K562 (cell line): ENCODE measurements at regions not wholly inside any gene's neighbourhood (a gene's known extent, or its start where the extent isn't known, plus 50 kb on each side); places are given as distances from the start of the nearest gene placed in this dataset.
"Not testable (repeated sequence)": the region's sequence is repeated elsewhere in the genome, so short reads cannot be mapped to it uniquely, and the experiment has no call there.

ENCODE experiments used
- ATAC-seq: fragments of 200-7000 bp; cut with Tn5 transposase; 3 replicates; pipeline ENCODE4 v1.9.1; 2020; ENCODE audit warnings: moderate library complexity
- BruUV-seq: library from RNA; stranded (reverse); fragments of 400-500 nt; replicated peaks from 2 replicates; lab custom pipeline; 2021; lab: Mats Ljungman, UMichigan
- CTCF ChIA-PET: fragments of 300-600 bp; formaldehyde crosslinking; extraction: SDS; loops from one replicate; lab custom pipeline; 2021; ENCODE audit warnings: low intra/inter-chr PET ratio; lab: Yijun Ruan, JAX
- POLR2A ChIA-PET: fragments of 300-600, 350-650 bp; sonication (Branson Sonifier 250); formaldehyde crosslinking; extraction: SDS; loops from one replicate; lab custom pipeline; 2021; ENCODE audit warnings: antibody characterized with exemption, inconsistent platforms; lab: Yijun Ruan, JAX
- DNase-seq, 4 experiments: peaks; one replicate each; pipeline versions ENCODE4 v3.0.0 to v3.0.0-alpha.2; 2011 to 2018; ENCODE audit warnings: low spot score in 3 of 4, mixed read lengths in 3 of 4; ENCODE audit errors: extremely low read depth in 1 of 4
- FAIRE-seq: peaks from 2 replicates; lab custom pipeline; 2011; peaks lifted over from hg19 to GRCh38; lab: Jason Lieb, UNC
- H2AFZ ChIP-seq: 2 replicates; pipeline ENCODE4 v1.6.0; 2011; ENCODE audit warnings: low read depth, low read length, control low read depth, inconsistent platforms
- H3K27ac ChIP-seq: fragments of 200-600 bp; 3 replicates; pipeline ENCODE4 v1.8.0; 2011; ENCODE audit warnings: low read depth, mild to moderate bottlenecking, control low read depth, inconsistent platforms, low read length, moderate library complexity, mixed read lengths; ENCODE audit errors: extremely low read depth
- H3K27me3 ChIP-seq, 2 experiments: fragments of 300-600 bp in 1 of 2; 2 replicates in 1 of 2; 3 replicates in 1 of 2; pipeline versions ENCODE4 v1.6.0 to v1.8.0; 2011; ENCODE audit warnings: inconsistent platforms in 2 of 2, low read length in 2 of 2, mild to moderate bottlenecking in 1 of 2, mixed read lengths in 1 of 2, moderate library complexity in 1 of 2; ENCODE audit not compliant: control insufficient read depth in 2 of 2, insufficient read depth in 2 of 2
- H3K36me3 ChIP-seq: fragments of 300-600 bp; 3 replicates; pipeline ENCODE4 v1.8.0; 2011; ENCODE audit warnings: mild to moderate bottlenecking, low read length, inconsistent platforms; ENCODE audit not compliant: control insufficient read depth, insufficient read depth
- H3K4me1 ChIP-seq, 2 experiments: fragments of 200-600 bp in 1 of 2; replicated peaks in 1 of 2; 2 replicates in 1 of 2; 3 replicates in 1 of 2; pipeline versions ENCODE4 v1.5.1 to v1.8.0; 2011; ENCODE audit warnings: inconsistent platforms in 2 of 2, low read length in 2 of 2, mild to moderate bottlenecking in 1 of 2, mixed read lengths in 1 of 2, moderate library complexity in 1 of 2; ENCODE audit not compliant: control insufficient read depth in 2 of 2, insufficient read depth in 2 of 2
- H3K4me2 ChIP-seq: 2 replicates; pipeline ENCODE4 v1.6.1; 2011; ENCODE audit warnings: low read length, control low read depth, inconsistent platforms, mixed read lengths; ENCODE audit not compliant: insufficient read depth
- H3K4me3 ChIP-seq: fragments of 200-600 bp; sonication (generic), shearing (Covaris generic); 2 replicates; pipeline ENCODE4 v1.5.1; 2016; ENCODE audit warnings: control low read depth, inconsistent platforms
- H3K79me2 ChIP-seq: fragments of 200-600 bp; 3 replicates; pipeline ENCODE4 v1.8.0; 2011; ENCODE audit warnings: low read length, inconsistent platforms; ENCODE audit not compliant: control insufficient read depth, insufficient read depth
- H3K9ac ChIP-seq, 2 experiments: 2 replicates each; pipeline versions ENCODE4 v1.6.0 to v1.6.1; 2011; ENCODE audit warnings: low read depth in 2 of 2, low read length in 2 of 2, control low read depth in 1 of 2, inconsistent platforms in 1 of 2, mild to moderate bottlenecking in 1 of 2, mixed read lengths in 1 of 2; ENCODE audit not compliant: insufficient read depth in 1 of 2
- H3K9me1 ChIP-seq: one replicate; pipeline ENCODE4 v1.6.0; 2011; ENCODE audit warnings: inconsistent platforms, mild to moderate bottlenecking, low read length, moderate library complexity; ENCODE audit not compliant: control insufficient read depth, insufficient read depth
- H3K9me3 ChIP-seq: replicated peaks from 2 replicates; pipeline ENCODE4 v1.5.1; 2011; ENCODE audit warnings: low read depth, low read length, inconsistent platforms; ENCODE audit not compliant: control insufficient read depth, insufficient read depth
- H4K20me1 ChIP-seq: replicated peaks from 2 replicates; pipeline ENCODE4 v1.6.1; 2011; ENCODE audit warnings: low read length, inconsistent platforms, mixed read lengths; ENCODE audit not compliant: control insufficient read depth, insufficient read depth
- ARHGAP35 ChIP-seq: fragments of 450-650 bp; IDR thresholded peaks from 2 replicates; pipeline ENCODE4 v1.6.1; 2018; ENCODE audit not compliant: partially characterized antibody
- FIP1L1 ChIP-seq: fragments of 200-400 bp; formaldehyde crosslinking; IDR thresholded peaks from 2 replicates; pipeline ENCODE4 v1.6.1; 2018; ENCODE audit warnings: mild to moderate bottlenecking, low read depth, low read length; ENCODE audit not compliant: poor library complexity, severe bottlenecking
- GABPB1 ChIP-seq: sonication (generic); formaldehyde crosslinking; IDR thresholded peaks from 2 replicates; pipeline ENCODE4 v1.8.0; 2022; ENCODE audit warnings: mild to moderate bottlenecking, missing genetic modification reagents
- JUNB ChIP-seq: fragments of 450-650 bp; formaldehyde crosslinking; conservative IDR thresholded peaks from 2 replicates; pipeline ENCODE4 v1.4.0; 2020; ENCODE audit warnings: mild to moderate bottlenecking
- MAZ ChIP-seq, 2 experiments: fragments of 450-650 bp in 1 of 2; sonication (generic) in 1 of 2; formaldehyde crosslinking; IDR thresholded peaks in 1 of 2; conservative IDR thresholded peaks in 1 of 2; 2 replicates each; pipeline versions ENCODE4 v1.4.0 to v1.5.0; 2020; ENCODE audit warnings: mild to moderate bottlenecking in 1 of 2, missing genetic modification reagents in 1 of 2
- NFIX ChIP-seq: fragments of 250-450 bp; sonication (Bioruptor Pico); IDR thresholded peaks from 2 replicates; pipeline ENCODE4 v1.4.0; 2020; ENCODE audit warnings: low read depth, mild to moderate bottlenecking, moderate library complexity
- RBM34 ChIP-seq: fragments of 200-400 bp; formaldehyde crosslinking; IDR thresholded peaks from 2 replicates; pipeline ENCODE4 v1.6.1; 2018; ENCODE audit warnings: low read length, borderline replicate concordance; ENCODE audit not compliant: insufficient read depth
- SAFB ChIP-seq: fragments of 200-400 bp; formaldehyde crosslinking; IDR thresholded peaks from 2 replicates; pipeline ENCODE4 v1.6.1; 2017; ENCODE audit warnings: low read depth, low read length, borderline replicate concordance
- WGBS: fragments of 100-300 bp; shearing (Covaris generic); methylation state at CpG from one replicate; pipeline ENCODE4 v1.1.6; 2016; ENCODE audit warnings: low coverage, mixed read lengths; ENCODE audit not compliant: insufficient coverage; ENCODE audit errors: missing lambda C conversion rate; 5-methylcytosine and 5-hydroxymethylcytosine counted together
- in situ Hi-C: fragments of 300-500 bp; cut with MboI; formaldehyde crosslinking; loops from 4 replicates; pipeline ENCODE4 v1.15.0; 2018; ENCODE audit warnings: inconsistent platforms, mixed read lengths
- intact Hi-C: fragments of 100-400 bp; cut with micrococcal nuclease; formaldehyde crosslinking; loops from 2 replicates; pipeline ENCODE4 v1.14.2; 2022
- TF ChIP-seq, protein P1 (sequence below): fragments of 450-650 bp; IDR thresholded peaks from 2 replicates; pipeline ENCODE4 v1.6.1; 2016; ENCODE audit warnings: mild to moderate bottlenecking
- TF ChIP-seq, protein P2 (sequence below), 2 experiments: fragments of 450-650 bp; IDR thresholded peaks; 2 replicates each; pipeline ENCODE4 v1.6.1; 2016

DNA sequence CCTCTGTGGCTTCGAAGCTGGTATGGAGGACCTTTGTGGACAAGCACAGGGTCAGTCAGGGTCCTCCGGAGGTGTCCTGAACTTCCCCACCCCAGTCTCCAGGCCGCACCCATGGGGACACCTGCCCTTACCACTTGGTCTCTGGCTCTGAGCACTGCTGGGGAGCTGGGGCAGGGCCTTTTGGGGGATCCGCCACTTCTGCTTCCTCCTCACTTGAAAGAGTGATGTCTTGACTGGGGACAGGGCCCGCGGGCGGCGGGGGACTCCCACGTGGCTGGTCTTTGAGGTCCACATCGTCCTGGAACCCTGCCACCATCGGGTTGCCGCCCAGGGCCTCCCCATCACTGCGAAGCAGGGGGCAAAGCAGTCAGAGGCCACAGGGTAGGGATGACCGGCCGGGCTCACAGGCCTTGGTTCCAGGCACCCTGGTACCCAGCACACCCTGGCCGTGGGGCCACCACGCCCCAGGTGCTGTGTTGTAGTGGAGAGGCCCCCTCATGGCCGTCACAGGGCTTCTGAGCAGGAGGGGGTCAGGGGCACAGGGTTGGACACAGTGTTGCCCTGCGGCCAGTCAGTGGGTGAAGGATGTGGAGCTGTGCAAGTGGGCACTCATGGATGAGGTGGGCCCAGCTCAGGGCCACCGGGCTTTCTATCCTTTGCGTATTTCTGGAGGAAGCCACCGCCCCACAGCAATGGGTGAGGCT is 256.4 kb downstream of the ANKRD30B start:
- CTCF ChIA-PET, H3K4me3 ChIP-seq, DNase-seq, ATAC-seq, BruUV-seq, H3K9me1 ChIP-seq, H3K9ac ChIP-seq, H4K20me1 ChIP-seq, POLR2A ChIA-PET, H3K79me2 ChIP-seq, H3K27ac ChIP-seq, in situ Hi-C loops, H3K27me3 ChIP-seq, H3K36me3 ChIP-seq, intact Hi-C loops, FAIRE-seq, H2AFZ ChIP-seq, H3K9me3 ChIP-seq, H3K4me2 ChIP-seq, H3K4me1 ChIP-seq: not testable (repeated sequence)
- WGBS, result 2% methylated on average over 8 of the region's 22 CpGs

DNA sequence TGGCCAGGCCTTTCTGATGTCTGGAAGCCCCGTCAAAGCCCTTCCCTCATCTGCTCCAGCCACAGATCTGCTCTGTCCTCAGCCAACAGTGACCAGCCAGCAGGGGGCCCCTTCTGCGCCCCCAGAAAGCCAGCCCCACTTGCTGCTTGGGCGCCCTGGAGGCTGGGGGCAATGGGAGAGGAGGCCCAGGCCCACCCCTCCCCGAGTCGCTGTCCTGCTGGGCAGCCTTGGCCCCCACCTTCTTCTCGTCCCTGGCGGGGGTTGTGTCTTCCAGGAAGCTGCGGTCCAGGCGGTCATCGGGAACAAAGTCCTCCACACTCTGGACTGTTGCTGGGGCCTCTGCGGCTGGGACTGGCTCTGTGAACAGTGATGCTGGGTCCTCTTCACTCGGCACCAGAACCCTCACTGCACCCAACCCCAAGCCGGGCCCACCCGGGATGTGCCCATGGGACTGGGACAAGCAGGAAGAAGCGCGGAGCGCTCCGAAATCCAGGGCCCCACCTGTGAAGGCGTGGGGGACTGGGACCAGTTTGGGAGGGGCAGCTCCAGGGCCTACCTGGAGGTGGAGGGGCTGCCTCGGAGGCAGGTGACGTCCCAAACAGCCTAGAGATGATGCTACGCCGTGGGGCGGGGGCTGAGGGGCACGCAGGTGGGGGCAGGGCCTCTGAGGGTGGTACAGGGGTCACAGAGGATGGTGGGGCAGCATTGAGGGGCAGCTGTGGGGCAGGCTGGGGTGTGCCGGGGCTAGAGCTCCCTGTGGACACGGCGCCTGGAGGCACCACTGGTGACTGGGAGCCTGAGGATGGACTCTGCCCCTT is 257.6 kb downstream of the ANKRD30B start:
- 1% methylated on average over 18 of the region's 28 CpGs for WGBS
- Histone ChIP-seq H2AFZ (no peak overlapping the region), H3K9ac (no peak overlapping the region), H3K27ac (no peak overlapping the region), H3K27me3 (no peaks in the 10 kb centered on the region), H3K4me1 (no peaks in the 10 kb centered on the region), H3K9me3 (no peaks in the 10 kb centered on the region), H3K4me3 (no peak overlapping the region), H3K9me1 (no peaks in the 10 kb centered on the region), H4K20me1 (no peaks in the 10 kb centered on the region), H3K4me2 (no peak overlapping the region), H3K79me2 (no peaks in the 10 kb centered on the region), H3K36me3 (no peaks in the 10 kb centered on the region)
- no TSS peak for BruUV-seq
- in situ Hi-C loops, result no loop called here
- POLR2A ChIA-PET, result no interaction called here
- CTCF ChIA-PET, result no interaction called here
- ATAC-seq, result no peak
- FAIRE-seq, result no peak
- intact Hi-C loops, result no loop called here
- DNase-seq, result no peak
- TF ChIP-seq ARHGAP35, result no peak
- TF ChIP-seq NFIX (CRISPR knock-in tag), result no peak
- TF ChIP-seq FIP1L1, result no peak
- no peak for TF ChIP-seq RBM34
- TF ChIP-seq, protein P1, sequence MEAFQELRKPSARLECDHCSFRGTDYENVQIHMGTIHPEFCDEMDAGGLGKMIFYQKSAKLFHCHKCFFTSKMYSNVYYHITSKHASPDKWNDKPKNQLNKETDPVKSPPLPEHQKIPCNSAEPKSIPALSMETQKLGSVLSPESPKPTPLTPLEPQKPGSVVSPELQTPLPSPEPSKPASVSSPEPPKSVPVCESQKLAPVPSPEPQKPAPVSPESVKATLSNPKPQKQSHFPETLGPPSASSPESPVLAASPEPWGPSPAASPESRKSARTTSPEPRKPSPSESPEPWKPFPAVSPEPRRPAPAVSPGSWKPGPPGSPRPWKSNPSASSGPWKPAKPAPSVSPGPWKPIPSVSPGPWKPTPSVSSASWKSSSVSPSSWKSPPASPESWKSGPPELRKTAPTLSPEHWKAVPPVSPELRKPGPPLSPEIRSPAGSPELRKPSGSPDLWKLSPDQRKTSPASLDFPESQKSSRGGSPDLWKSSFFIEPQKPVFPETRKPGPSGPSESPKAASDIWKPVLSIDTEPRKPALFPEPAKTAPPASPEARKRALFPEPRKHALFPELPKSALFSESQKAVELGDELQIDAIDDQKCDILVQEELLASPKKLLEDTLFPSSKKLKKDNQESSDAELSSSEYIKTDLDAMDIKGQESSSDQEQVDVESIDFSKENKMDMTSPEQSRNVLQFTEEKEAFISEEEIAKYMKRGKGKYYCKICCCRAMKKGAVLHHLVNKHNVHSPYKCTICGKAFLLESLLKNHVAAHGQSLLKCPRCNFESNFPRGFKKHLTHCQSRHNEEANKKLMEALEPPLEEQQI, result no peak
- TF ChIP-seq, protein P2, sequence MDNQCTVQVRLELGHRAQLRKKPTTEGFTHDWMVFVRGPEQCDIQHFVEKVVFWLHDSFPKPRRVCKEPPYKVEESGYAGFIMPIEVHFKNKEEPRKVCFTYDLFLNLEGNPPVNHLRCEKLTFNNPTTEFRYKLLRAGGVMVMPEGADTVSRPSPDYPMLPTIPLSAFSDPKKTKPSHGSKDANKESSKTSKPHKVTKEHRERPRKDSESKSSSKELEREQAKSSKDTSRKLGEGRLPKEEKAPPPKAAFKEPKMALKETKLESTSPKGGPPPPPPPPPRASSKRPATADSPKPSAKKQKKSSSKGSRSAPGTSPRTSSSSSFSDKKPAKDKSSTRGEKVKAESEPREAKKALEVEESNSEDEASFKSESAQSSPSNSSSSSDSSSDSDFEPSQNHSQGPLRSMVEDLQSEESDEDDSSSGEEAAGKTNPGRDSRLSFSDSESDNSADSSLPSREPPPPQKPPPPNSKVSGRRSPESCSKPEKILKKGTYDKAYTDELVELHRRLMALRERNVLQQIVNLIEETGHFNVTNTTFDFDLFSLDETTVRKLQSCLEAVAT (IDR thresholded peaks at IDR 0.05), result no peak
- TF ChIP-seq GABPB1 (CRISPR knock-in tag), result no peak
- TF ChIP-seq JUNB (CRISPR knock-in tag), result no peak
- TF ChIP-seq MAZ (CRISPR knock-in tag; conservative IDR thresholded peaks at IDR 0.05 in 1 of 2, IDR thresholded peaks at IDR 0.05 in 1 of 2), result no peak
- no peak for TF ChIP-seq SAFB
